Activated CD8-positive, alpha-beta memory T cell treated with anti-CD3 and anti-CD28 coated beads for 36 hours (primary cell): ENCODE measurements at regions not wholly inside any gene's neighbourhood (a gene's known extent, or its start where the extent isn't known, plus 50 kb on each side); places are given as distances from the start of the nearest gene placed in this dataset.
"Not testable (repeated sequence)": the region's sequence is repeated elsewhere in the genome, so short reads cannot be mapped to it uniquely, and the experiment has no call there.

ENCODE experiments used
- CTCF ChIA-PET: fragments of 350-600 bp; sonication (Branson Sonifier 250); formaldehyde crosslinking; loops from one replicate; lab custom pipeline; 2021; ENCODE audit warnings: antibody characterized with exemption; lab: Charles Lee
- POLR2A ChIA-PET: fragments of 350-600 bp; sonication (Branson Sonifier 250); formaldehyde crosslinking; loops from one replicate; lab custom pipeline; 2021; ENCODE audit warnings: antibody characterized with exemption; lab: Charles Lee

DNA sequence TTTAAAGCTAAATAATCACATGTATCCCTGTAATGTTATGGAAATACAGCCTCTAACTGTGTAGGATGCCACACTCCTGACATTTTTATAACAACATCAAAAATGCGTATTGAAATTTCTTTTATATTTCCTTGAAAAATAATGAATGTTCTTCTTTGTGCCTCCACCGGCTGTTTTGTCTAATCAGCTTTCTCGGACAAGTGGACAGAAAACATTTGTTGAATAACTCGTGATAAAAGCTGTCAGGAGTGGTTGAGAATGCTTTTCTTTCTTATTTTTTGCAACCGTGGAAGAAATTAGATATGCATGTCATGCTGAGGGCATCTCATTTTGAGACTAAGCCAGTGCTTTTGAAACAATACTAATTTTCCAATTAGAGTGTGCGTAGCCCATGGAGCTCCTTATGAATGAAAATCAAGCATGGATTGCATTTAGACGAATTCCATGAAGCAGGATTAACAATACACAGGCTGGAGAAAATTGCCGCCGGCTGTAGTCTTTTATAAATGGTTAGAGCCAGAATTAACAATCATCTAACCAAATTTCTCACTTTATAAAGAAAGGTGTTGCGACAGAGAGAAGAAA is 614.5 kb upstream of the LCORL start:
- CTCF ChIA-PET = no interaction called here
- POLR2A ChIA-PET = no interaction called here

DNA sequence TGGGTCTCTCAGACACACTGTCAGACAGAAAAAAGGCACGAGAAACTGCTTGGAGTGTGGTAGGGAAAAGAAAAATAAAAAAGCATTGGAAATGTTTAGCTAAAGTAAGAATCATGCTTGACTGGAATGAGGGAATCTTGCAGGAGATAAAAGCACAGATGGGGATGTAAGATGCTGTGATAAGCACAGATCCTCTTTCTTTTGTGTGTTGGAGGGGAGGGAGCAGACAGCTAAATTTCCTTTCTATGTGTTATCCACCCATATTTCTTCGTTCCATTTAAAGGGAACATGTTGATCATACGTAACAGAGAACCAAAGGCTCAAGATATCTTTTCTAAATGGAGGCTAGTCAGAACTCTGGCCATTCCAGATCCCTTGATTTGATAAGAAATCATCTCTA is 614.0 kb upstream of the LCORL start:
- CTCF ChIA-PET = no interaction called here
- POLR2A ChIA-PET = no interaction called here

- ChIA-PET CTCF (no interaction called here), POLR2A (no interaction called here)
Observed at GRCh38 chr4:18631586-18631985, 610.0 kb upstream of the LCORL start.

GRCh38 chr4:18630218-18631110 is 608.9 kb upstream of the LCORL start:
- CTCF ChIA-PET = no interaction called here
- POLR2A ChIA-PET = no interaction called here

DNA sequence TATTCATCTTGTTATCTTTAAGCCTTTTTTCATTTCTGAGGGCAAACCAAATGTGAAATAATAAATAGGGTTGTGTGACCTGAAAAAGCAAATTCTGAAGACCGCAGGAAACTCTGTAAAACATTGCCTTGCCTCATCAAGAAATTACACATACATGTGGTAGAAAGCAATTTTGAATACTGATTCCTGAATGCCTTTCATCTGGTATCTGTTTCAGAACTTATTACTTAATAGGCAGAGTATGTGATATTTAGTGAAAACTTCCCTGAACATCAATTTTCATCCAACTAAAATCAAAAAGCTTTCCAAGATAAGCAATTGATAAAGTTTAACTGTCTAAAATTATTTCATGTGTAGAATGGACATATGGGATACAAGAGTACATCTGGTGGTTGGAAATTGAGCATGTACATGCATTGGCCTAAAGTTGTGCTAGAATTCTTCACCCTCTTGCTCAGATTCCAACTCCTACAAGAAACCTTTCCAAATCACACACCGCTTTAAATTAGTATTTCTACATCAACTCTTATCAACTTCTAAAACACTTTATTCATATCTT is 606.0 kb upstream of the LCORL start:
- ChIA-PET POLR2A (no interaction called here), CTCF (no interaction called here)

DNA sequence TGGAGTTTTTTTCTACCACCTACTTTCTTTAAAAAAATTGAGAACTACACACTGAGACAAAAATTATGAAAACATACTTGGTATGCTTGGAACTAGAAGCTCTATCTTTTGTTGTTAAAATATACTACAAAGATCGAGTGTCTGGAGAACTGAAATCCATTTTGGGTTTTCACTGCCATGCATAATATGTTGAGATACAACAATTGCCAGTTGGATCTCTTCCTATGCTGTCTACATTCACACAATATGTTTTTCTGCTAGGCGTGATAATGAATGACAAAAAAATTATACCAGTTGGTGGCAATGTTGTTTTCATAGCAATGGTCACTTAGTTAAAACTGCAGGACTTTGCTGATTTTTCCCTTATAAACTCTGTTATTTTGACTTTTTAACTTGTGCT is 605.4 kb upstream of the LCORL start:
- ChIA-PET CTCF (no interaction called here), POLR2A (no interaction called here)

GRCh38 chr4:18626366-18626765 is 604.8 kb upstream of the LCORL start:
- CTCF ChIA-PET = no interaction called here

GRCh38 chr4:18621186-18621585 is 599.6 kb upstream of the LCORL start:
- POLR2A ChIA-PET = no interaction called here
- CTCF ChIA-PET = no interaction called here

More at GRCh38 chr4:18626366-18626765, 604.8 kb upstream of the LCORL start:
- POLR2A ChIA-PET = no interaction called here

- CTCF ChIA-PET = no interaction called here
- POLR2A ChIA-PET = no interaction called here
Observed at GRCh38 chr4:18616720-18617119, 595.2 kb upstream of the LCORL start.

- ChIA-PET POLR2A (no interaction called here), CTCF (no interaction called here)
Observed at GRCh38 chr4:18611026-18611425, 589.5 kb upstream of the LCORL start.

GRCh38 chr4:18608908-18609533 is 587.5 kb upstream of the LCORL start:
- CTCF ChIA-PET = no interaction called here
- POLR2A ChIA-PET = no interaction called here

- POLR2A ChIA-PET, CTCF ChIA-PET: not testable (repeated sequence)
Observed at GRCh38 chr4:18602610-18603009, 581.1 kb upstream of the LCORL start.

DNA sequence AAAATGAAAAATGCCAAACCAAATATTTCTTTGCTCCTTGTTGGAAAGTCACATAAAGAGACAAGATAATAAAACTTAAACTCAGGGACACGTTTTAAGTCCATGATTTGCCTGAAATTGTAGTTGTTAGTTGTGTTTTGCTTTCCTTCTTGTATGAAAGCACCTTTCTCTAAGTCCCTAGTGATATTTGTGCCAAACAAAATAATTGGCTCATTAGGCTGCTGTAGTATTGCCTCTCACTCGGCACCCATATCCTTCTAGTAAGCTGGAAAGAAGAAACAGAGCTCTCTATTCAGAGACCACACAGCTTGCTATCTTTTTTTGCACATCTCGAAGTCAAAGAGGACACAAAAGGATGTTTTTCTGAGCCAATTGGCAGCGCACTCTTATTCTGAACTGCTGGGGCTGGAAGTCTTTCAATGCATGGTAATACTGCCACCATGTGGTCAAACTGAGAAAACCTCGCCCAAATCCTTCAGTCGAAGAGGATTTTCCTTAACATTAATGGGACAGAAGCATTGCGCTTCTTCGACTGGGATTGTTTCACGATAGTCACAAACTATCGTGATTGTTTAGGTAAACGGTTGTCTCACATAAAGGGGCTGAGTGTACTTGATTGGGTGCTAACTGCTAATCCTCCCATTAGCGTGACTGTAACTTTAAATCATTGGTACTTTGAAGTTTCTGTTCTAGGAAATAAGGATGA is 571.9 kb upstream of the LCORL start:
- CTCF ChIA-PET = interaction anchor here (0.7 to 0.9 kb wide), 2 partner anchors 756 to 776 kb away, joined by 3 read pairs; no protein-coding TSS in a partner anchor
- POLR2A ChIA-PET = no interaction called here

DNA sequence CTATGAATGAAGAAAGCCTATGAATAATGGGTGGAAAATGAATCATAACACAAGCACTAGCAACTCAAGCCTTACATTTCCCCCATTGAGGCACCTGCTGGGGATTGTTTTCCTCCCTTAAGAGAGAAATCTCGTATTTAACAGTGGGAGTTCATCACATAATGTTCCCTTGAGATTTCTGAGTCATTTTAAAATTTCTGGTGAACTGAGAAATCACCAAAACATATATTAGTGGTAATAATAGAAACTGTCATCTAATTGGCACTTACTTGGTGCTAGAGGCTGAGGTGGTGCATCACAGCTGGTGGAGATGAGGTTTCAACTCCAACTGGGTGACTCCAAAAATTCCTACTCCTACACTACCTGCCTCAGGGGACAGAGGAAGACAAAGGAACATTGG is 561.3 kb upstream of the LCORL start:
- ChIA-PET POLR2A (no interaction called here), CTCF (no interaction called here)

- CTCF ChIA-PET = no interaction called here
- POLR2A ChIA-PET = no interaction called here
Observed at GRCh38 chr4:18578307-18578706, 556.8 kb upstream of the LCORL start.

DNA sequence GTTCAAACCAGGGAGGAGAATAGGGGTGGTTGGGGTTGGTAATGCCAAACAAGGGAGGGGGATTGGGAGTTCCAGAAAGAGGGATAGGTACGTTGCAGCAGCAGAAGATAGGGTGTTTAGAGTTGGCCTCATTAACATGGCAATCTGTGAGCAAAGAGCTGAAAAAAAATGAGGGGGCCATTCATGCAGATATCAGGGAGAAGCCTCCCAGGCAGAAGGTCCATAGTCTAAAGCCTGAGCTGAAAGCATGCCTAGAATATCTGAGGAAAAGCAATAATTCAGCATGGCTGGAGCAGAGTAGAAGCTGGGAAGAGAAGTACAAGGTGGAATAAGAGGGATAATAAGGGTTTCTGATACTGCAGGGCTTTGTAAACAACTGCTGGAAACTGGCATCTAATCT is 550.9 kb upstream of the LCORL start:
- ChIA-PET POLR2A (no interaction called here), CTCF (interaction anchor here (0.7 kb wide), 1 partner anchor 564 kb away, joined by 3 read pairs; no protein-coding TSS in a partner anchor)

DNA sequence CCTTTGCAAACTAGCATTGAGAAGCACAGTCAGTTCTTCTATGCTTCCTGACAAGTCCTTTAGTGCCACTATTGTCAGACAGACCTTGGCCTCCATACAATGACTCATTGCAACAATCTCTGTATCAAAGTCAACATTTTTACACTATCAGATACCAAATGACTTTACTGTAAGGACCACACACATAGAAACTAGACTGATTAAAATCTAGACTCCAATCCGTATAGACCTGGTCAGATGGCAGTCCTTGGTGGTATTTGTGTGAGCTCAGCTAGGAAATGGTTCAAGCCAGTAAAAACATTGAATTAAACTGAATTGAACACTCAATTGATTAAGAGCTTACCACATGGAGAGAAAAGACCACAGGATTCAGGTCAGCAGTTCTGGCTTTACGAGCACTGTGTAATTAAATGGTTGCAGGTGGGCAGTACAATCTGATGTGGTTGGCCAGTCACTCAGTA is 549.8 kb upstream of the LCORL start:
- CTCF ChIA-PET = no interaction called here
- POLR2A ChIA-PET = no interaction called here

GRCh38 chr4:18570370-18570769 is 548.8 kb upstream of the LCORL start:
- ChIA-PET POLR2A (no interaction called here), CTCF (interaction anchor here (1.0 kb wide), 1 partner anchor 24 kb away, joined by 3 read pairs; no protein-coding TSS in a partner anchor)

GRCh38 chr4:18568600-18568999 is 547.0 kb upstream of the LCORL start:
- ChIA-PET CTCF (no interaction called here), POLR2A (no interaction called here)
